ENCODE measurements at regions not wholly inside any gene's neighbourhood (a gene's known extent, or its start where the extent isn't known, plus 50 kb on each side); places are given as distances from the start of the nearest gene placed in this dataset.
A peak's percentile ranks its signal among the peaks of the same experiment; 100 is the strongest.

DNA sequence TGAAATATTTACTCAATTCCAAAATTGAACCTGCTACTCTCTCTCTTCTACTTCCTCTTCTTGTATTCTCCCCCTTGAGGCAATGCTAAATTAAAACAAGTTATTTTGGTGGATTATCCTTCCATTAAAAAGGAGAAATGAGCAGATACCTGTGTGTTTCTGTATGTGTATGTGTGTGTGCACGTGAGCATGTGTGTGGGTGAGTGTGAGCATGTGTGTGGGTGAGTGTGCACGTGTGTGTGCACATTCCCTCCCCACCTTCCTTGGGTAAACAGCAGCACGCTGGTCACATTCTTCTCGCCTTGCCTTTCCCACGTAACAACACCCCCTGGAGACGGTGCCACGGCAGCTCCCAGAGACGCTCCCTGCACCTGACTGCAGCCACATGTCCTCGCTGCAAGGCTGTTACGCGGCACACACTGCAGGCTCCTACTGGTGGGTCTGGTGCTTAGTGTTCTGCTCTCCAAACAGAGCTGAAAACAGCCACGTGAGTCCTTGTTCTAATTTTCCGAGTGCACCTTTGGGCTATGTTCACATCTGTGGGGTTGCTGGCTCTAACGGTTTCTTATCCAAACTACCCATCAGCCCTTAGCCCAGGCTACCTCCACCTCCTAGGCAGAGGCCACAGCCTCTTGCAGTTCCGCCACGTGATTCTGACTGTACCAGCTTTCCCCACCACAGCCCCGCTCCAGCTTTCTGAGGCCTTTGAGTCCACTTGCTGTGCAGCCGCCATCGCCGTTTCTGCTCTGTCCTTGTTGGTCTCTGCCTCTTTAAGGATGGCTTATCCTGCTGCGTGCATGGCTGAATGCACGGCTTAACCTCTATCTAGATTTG, 123.4 kb downstream of the CTTN start:
- DNase-seq (ENCODE audit: low spot score) = peak; percentile 20

DNA sequence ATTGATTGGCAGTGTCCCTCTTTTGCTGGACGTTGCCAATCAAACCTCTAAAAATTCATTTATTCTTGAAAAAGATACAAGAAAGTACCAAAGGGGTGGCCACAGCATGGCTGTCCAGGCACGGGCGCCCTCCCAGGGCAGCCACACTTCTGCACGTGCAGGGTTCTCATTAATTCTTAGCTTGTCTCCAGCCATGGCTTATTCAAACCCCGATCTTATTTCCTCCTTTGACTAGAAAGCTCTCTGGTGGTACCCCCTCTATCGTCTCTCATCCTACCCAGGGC, 123.9 kb downstream of the CTTN start:
- no peak for DNase-seq (ENCODE audit: low spot score)

DNA sequence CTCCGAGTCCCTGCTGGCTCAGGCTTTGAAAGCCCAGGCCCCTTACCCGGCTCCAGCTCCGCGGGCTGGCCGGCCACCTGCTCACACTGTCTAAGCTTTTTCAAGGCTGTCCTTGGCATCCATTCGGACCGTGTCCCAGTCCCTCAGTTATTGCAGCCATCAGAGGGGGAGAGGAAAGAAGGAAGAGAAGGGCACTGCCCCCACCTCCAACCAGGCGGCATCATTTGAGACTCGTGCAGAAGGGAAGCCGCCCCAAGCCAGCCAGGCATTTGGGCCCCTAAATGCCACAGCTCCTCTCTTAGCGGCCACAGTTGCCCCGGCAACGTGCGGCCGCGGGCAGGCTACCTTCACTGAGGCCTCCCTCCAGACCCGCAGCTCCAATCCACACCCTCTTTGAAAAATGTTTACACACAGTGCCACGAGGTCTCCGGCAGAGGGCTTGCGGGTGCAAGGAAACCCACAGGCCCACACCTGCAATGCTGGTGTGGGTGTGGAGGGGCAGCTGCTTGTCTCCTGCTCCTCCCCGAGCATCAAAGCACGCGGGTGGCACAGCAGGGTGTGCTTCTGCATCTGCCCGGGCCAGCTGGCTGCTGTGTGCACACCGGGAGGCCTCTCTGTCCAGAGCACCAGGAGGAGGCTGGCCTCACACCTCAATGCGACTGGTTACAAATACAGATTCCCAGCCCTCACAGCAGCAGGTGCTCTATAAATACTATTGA, 124.4 kb downstream of the CTTN start:
- no peak for DNase-seq (ENCODE audit: low spot score)

DNA sequence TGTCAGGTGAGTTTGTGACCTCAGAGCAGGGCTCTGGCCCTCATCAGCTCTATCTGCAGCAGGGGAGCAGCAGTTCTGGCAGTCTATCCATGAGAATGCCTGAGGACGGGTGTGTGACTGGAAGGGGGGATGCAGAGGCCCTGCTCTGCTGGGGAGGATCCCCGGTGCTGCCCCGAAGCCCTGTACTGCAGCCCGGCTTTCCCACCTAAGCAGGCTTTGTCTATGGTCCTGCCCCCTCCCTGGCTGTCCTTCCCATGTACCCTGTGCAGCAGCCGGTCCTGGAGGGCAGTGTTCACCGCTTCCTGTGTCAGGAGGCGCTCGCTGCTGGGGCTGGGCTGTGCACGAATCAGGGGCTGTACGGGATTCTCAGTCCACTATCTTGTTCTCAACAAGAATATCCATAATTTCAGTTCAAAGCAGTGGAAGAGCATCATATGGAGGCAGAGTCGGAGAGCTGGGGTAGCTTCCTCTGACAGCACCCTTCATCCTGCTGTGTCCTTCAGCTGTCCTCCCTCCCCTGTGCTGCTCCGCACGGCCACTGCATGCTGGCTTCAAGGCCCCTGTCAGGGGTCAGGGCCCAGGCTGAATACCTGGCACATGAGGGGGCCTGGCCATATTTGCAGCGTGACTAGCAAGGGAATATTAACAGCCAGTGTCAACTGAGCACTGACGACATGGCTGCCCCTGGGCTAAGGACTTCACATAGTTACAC, 125.2 kb downstream of the CTTN start:
- no peak for DNase-seq (ENCODE audit: low spot score)

DNA sequence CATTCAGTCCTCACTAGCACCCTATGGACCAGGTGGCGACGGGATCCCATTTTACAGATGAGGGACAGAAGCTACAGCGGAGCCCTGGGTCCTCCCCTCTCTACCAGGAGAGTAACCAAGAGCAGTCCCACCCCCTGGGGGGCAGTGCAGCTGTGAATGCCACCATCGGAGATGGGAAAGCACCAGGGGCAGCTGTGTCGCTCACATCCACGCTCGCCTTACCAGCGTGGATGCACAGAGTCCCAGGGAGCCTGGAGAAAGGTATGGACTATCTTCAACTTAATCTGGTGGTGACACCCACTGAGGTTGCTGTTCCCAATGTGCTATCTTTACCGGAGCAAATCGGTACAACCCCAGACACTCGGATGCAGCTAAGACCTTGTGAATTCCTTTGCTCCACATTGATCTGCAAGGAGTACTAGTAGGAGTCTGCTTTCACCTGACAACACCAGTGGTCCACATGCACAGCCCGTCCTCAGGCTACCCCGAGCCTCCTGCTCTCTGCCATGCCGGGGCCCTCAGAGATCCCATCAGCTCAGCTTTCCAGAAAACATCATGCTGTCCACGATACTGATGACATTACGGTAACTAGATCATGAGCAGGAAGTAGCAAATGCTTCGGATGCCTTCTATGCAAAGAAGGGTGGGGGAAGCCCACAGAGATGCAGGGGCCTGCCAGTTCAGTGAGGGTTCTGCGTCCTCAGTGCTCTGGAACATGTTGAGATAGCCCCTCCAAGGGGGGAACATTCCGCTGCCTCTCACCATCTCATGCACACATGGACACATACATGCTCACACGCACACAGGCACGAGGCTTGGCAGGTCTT, 126.0 kb downstream of the CTTN start:
- no peak for DNase-seq (ENCODE audit: low spot score)

DNA sequence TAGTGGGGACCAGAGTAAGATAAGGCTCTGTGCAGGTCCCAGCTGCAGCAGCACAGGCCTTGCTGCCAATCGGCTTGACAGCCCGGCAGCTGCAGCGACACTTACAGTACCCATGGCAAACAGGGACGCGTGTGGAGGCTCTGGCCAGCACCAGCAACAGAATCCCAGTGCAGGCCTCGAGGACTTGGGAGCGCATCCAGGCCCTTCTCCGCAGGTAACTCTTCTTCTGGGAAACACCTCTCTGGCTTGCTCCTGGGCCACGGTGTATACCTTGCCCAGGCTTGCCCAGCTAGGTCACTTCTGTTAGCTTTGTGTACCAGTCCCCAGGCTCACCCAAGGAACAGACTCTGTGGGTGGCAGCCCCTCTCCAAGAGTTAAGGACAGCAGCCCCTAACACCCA, 126.7 kb downstream of the CTTN start:
- DNase-seq (ENCODE audit: low spot score) = no peak

DNA sequence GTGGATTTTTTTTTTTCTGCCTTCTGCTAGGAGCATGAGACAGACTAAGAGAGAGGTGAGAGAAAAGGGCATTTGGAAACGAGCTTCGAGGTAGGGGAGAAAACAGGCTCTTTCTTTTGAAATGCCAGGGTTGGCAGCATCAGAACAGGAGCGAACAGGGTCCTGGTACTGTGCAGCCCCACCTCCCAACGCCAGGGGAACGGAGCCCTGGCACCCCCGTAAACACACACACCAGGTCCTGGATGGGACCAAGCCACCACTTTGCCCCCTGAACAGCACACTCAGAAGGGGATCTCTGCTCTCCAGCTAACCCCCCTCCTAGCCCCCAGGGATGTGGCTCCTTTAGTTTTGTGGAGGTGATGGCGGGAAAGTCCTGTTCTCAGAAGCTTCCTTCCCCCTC, 127.1 kb downstream of the CTTN start:
- no peak for DNase-seq (ENCODE audit: low spot score)

DNA sequence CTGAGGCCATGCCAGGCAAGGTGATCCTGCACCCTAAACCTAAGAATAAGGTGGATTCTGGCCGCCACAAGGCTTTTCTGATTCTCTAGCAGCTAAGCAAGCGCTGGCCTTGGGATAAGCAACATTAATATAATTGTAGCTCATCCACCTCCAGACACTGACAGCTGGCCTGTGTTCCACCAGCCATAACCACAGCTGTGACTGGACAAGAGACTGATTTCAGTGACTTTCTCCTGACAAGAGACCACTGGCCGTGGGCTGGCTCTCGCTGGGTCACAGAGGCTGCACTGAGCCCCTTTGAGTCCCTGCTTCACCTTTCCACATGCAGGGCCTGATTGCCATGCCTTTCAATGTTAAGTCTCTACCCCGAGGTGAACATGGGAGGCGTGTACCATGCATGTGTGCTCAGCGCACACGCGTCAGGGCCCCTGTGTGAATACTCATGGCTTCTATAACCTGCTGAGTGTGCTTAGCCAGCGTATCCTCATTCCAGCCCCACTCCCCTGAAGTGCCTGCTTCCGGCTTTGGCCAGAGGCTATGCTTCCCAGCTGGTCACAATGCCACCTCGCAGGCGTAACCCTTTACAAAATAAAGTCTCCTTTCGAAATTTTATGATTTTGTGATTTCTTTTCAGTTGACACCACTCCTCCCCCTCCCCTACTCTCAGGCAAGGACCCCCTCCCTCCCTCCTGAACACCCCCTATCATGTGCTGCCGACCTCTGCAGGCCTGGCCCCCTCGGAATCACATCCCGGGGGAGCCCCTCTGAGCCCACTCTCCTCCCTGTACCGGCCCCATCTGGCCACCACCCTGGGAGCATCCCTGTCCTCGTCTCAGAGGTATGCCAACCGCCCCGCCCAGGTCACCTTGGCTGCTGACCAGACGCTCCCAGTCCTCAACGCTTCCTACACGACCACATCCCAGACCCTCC, 128.1 kb downstream of the CTTN start:
- no peak for DNase-seq (ENCODE audit: low spot score)

DNA sequence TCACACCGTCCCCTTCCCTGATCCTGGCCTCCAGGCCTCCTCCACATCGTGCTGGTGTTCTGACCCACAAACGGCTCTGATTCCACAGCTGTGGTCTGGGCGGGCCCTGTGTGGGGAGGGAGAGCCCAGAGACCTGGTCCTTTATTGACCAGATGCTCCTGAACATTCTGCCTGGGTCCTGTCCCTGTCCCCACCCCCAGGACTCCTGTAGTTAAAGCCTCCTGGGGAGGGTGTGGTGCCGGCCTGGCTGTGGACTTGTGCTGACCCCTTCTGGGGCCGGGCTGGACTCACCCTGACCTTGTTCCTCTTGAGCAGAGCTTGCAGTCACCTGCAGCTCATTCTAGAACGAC, 128.7 kb downstream of the CTTN start:
- no peak for DNase-seq (ENCODE audit: low spot score)

DNA sequence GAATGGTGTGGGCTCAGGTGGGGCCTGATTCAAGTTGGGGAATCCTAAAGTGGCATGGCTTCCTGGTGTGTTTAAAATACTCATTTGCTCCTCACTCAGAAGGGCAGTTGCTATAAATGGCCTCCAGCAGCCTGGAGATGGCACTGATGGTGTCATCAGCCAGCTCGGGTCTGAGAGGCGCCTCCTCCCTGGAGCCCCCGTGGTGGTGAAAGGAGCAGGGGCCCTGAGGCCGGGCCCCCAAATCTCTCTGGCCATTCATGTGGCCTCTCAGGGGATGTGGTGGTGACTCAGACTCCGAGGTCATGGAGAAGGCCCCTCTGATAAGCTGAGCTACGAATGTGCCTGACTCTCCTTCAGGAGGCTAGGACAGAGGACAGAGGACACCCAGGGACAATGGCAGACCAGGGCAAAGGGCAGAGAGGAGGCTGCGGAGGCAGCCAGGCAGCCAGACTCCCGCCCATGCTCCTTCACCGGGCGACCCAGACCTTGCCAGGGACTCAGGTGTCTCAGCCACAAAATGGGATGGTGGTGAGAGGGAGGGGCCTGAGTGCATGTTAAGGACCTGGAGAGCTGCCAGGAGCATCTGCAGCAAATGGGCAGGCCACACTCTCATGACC, 129.2 kb downstream of the CTTN start:
- DNase-seq (ENCODE audit: low spot score) = no peak

DNA sequence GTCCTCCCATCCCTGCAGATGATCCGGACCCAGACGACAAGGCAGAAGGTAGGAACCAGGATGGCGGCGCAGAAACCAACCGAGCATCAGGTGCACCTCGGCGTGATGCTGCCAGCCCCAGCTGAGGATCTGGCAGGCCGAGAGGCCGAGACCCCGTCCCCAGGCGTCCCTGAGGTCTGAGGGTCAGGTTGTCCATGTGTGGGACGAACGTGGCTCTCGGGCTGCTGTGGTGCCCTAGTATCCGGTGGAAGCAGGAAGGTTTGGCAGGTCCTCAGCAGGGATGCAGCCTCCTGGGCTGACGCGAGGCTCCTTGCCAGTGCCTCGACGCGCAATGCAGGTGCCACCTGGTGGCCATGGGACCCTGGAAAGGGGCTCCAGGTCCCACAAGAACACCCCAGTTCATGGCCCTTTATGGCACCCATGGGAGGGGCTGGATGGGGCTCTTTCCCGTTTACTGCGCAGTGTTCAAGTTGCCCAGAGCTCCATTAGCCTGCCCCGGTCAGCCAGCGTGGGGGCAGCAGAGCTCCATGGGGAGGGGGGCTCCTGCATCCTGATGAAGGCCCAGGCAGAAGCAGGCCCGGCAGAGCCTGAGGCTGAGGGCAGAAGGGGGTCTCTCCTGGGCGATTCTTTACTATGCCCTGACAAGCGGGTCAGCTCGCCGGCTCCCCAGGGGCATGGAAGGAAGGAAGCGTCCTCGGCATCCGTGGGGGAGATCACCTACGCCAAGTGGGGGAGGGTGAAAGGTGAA, 129.9 kb downstream of the CTTN start:
- DNase-seq (ENCODE audit: low spot score) = no peak

DNA sequence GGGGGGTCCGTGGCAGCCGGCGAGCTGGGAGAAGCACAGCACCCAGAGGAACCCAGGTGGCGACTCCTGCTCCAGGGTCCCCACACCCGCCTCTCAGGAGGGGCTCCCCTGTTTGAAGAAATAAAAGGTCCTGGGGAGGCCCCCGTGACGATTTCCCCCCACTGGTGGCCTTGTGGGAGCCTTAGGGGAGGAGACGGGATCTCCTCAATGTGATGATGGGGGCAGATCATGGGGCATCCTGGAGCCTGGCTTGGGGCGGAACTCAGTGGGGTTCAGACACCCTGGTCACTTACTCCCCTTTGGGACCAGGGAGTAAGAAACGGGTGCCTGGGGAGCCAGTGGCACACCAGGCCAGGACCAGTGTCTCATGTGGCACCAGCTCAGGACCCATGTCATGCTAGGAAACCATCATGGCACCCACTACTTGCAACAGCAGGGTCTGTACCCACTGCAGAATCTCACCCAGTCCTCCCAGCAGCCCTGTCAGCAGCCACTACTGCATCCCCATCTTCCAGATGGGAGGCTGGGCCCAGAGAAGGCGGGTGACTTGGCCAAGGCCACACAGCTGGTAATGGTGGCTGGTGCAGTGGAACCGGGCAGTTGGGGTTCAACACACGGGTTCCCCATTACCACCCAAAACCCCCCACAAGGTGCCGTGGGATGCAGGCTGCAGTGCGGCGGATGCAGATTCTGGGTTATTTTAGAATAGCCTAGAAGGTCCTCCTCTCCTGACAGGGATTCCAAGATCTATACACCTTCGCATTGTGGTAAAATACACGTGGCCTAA, 130.7 kb downstream of the CTTN start:
- DNase-seq (ENCODE audit: low spot score) = no peak

DNA sequence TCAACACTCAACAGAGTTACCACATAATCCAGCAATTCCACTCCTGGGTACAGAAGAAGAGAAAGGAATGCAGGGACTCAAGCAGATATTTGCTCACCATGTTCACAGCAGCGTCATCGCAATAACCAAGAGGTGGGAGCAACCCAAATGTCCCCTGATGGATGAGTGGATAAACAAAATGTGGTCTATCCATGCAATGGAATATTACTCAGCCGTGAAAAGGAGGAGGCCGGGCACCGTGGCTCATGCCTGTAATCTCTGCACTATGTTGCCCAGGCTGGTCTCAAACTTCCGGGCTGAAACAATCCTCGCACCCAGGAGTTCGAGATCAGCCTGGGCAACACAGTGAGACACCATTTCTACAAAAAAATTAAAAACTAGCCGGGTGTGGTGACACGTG, 131.7 kb downstream of the CTTN start:
- DNase-seq (ENCODE audit: low spot score) = no peak

DNA sequence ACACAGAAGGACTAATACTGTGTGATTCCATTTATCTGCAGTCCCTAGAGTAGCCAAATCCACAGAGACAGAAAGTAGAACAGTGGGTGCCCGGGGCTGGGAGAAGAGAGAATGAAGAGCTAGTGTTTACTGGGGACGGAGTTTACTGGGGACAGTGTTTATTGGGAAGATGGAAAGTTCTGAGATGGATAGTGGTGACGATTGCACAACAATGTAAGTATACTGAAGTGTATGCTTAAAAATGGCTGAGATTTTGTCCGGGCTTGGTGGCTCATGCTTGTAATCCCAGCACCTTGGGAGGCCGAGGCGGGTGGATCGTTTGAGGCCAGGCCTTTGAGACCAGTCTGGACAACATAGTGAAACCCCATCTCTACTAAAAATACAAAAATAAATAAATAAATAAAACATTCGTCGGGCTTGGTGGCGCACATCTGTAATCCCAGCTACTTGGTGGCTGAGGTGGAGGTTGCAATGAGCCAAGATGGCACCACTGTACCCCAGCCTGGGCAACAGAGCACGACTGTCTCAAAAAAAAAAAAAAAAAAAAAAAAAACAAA, 132.4 kb downstream of the CTTN start:
- no peak for DNase-seq (ENCODE audit: low spot score)

DNA sequence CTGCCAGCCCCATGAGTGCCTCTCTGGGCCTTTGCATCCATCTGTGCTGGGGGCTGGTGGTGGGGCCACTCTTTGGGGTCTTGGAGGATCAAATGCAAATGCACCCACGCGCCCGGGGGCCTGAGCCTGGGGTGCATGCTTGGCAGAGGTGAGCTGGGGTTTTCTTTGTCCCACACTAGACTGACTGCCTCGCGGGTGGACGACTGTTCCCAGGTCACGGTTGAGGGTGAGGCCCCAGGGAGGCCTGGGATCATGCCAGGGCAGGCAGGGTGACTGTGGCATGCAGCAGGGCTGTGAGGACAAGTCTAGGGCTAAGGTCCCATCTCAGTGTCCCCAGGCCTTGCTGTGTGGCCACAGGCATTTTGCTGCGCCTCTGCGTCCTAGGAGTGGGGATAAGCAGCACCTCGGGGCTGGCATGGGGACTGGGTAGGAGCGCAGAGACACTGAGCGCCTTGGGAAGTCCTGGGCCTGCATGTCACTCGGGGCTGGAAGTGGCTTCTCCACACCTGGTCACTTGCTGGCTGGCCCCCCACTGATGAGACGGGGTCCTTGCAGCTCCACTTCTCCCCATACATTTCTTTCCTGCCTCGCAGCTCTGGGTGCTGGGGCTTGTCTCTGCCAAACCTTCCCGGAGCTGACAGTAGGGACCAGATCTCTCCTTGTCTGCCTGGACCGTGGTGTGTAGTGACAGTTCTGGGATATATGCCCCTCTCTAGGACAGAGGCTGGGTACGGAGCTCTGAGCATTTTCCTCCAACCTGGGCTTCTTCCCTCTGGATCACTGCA, 133.1 kb downstream of the CTTN start:
- DNase-seq (ENCODE audit: low spot score) = no peak

DNA sequence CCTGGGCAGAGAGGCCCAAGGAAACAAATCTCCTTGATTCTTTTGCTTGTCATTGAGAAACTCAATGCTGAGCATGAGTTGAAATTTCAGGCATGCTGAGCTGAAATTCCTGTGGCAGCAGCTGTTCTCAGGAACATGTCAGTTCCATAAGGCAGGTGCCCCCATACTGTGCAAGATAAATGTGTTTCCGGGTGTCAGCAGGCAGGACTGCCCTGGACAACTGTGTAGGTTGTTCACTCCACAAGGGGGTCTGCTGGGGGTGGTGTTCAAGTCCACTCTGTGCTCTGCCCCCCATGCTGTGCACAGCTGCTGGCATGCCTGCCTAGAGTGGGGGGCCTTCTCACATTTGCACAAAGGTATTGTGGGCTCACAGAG, 133.7 kb downstream of the CTTN start:
- DNase-seq (ENCODE audit: low spot score) = no peak

DNA sequence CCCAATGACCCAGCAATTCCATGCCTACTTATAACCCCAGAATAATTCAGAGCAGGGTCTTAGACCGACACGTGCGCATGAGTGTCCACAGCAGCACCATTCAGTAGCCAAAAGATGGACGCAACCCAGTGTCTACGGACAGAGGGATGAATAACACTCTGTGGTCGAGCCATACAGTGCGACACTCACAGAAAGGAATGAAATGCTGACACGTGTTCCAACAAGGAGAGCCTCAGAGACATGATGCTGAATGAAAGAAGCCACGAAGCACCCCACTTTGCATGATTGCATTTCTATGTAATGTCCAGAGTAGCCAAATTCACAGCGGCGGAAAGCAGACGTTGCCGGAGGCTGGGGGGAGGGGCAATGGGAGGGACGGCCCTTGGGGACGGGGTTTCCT, 134.4 kb downstream of the CTTN start:
- DNase-seq (ENCODE audit: low spot score) = no peak

All from putamen (tissue), 1 donor.